Stimulated activated CD4-positive, alpha-beta T cell treated with anti-CD3 and anti-CD28 coated beads, Interleukin-15, amount 100 ng/mL, for 48 hours (primary cell): ENCODE measurements at regions not wholly inside any gene's neighbourhood (a gene's known extent, or its start where the extent isn't known, plus 50 kb on each side); places are given as distances from the start of the nearest gene placed in this dataset.

ENCODE experiments used
- DNase-seq, 2 donors: peaks; one replicate each; pipeline ENCODE4 v3.0.0-alpha.2; 2020; ENCODE audit warnings: low read depth in 2 of 2

- no peak for DNase-seq
These were observed 171.9 kb downstream of the BUD13 start for GRCh38 chr11:116600930-116601329.

GRCh38 chr11:116598556-116598955, 174.2 kb downstream of the BUD13 start:
- DNase-seq, result no peak

DNA sequence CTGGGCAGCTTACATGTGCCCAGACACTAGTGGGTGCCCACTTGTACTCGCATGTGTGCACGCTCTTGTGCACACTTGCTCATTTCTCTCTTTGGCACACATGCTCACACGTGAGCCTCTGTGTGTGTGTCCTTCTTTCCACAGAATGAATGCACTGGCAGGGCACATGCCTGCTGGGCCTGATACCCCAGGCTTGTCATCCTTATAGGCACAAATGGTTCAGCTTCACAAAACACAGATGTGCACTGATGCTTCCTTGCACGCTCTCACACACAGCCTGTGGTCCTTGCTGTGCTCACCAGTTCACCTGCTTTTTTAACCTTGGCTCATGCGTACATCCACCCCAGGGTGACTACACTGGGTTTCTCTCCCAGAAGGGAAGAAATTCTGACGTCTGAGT, 174.8 kb downstream of the BUD13 start:
- DNase-seq, result no peak

- no peak for DNase-seq
These were observed 176.2 kb downstream of the BUD13 start for GRCh38 chr11:116596346-116597260.

DNA sequence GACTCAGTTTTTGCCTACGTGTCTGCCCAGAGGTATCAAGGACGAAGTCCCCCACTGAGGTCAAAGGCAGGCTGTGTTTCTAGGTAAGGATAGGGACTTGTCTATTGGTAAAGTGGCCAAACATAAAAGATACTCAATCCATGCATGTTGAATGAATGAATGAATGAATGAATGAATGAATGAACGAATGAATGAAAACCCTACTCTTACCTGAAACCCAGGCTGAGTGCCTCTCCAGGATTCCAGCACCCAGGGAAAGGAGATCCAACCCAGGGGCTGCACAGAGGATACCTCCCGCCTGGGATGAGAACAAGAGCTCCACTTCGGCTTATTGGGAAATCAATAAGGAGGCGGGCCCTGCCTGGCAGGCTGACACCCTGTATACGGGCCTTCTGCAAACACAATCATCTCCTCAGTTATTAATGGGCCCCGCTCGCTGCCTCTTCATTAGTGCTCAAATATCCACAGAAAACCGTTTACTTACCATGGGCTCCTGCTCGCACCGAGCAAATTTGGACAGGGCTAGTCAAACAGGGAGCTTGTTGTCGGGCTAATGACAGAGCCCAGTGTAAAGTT, 177.4 kb downstream of the BUD13 start:
- DNase-seq, result no peak

DNA sequence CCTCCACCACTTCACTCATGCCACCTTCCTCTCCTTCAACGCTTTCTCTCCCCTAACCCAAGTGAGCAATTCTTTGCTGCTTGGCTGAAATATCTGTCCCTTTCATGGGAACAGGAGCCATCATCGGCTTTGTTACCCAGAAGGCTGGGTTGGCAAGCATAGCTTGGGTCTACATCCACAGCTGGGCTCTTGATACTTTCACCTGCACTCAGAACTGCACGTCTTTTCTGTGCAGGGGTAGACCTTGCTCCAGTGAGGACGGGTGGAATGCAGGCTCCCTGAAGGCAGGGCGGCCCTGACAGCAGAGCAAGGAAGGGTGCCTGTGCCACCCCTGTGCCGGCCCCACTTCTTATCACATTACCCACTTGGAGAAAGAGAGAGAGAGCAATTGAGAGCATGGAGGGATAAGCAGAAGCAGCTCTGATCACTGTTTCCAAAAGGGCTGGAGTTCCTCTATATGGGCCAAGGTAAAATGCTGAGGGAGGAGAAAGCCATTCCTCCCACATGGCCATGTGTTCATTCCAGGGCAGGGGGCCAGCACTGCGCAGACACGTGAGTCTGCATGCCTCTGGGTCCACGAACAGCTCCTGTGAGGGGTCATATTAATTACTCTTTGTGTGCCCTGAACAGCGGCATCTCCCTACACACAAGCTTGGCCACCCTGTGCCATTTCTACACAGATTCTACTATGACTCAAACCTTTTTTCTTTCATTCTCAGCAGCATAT, 181.8 kb downstream of the BUD13 start:
- no peak for DNase-seq

DNA sequence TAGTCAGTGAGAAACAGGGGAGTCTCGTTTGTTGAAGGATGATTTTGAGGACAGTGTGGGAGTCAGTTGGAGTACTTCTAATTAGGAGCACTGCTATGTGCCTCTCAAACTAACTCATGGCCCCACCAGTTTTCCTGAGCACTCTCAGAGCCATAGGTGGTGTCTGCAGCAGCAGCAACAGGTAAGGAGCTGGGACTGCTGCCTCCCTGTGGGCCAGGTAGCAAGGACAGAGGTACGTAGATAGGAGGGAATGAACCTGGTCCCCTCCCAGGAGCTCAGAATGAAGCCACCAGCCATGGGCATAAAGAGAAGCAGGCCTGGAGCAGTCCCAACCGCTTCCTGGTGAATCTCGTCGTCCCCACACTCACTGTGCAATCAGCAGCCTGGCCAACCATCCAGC, 183.4 kb downstream of the BUD13 start:
- no peak for DNase-seq

- DNase-seq, result no peak
These were observed 186.4 kb downstream of the BUD13 start for GRCh38 chr11:116586392-116586791.

GRCh38 chr11:116582571-116582970, 190.2 kb downstream of the BUD13 start:
- DNase-seq, result no peak

DNA sequence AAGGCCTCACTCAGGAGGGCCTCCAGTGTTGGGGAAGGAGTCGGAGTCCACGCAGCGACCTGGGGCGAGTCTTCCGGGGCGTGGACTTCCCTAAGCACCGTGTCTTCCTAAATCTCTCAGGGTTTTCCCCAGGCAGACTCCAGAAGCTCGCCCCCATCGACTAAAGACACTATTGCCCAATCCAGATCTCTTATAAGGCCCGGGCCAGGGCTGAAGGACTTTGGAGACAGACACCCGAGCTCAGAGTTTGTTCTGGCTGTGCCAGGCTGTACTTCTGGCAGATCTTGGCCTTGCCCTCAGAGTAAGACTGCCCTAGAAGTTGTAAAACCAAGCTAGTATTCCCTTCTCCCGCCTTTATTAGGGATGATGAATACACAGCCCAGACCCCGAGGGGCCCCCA, 191.4 kb downstream of the BUD13 start:
- no peak for DNase-seq

DNA sequence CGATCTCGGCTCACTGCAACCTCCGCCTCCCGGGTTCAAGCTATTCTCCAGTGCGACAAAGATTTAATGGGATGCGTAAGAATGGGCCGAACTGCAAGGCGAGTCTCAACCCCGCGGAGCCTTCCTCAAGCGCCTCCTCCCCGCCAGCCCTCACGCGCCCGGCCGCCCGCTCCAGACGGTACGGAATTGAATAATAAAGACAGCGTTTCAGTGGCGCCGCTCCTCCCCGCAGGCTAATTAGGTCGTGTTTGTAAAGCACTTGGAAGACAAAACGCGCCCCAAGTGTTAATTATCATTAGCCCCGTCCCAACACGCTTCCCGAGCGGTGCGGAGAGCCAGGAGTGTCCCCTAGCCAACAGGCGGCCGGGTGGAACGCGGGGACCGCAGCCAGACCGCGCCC, 192.0 kb downstream of the BUD13 start:
- no peak for DNase-seq

GRCh38 chr11:116579857-116580727, 192.7 kb downstream of the BUD13 start:
- DNase-seq, result no peak

GRCh38 chr11:116579031-116579653, 193.6 kb downstream of the BUD13 start:
- no peak for DNase-seq

DNA sequence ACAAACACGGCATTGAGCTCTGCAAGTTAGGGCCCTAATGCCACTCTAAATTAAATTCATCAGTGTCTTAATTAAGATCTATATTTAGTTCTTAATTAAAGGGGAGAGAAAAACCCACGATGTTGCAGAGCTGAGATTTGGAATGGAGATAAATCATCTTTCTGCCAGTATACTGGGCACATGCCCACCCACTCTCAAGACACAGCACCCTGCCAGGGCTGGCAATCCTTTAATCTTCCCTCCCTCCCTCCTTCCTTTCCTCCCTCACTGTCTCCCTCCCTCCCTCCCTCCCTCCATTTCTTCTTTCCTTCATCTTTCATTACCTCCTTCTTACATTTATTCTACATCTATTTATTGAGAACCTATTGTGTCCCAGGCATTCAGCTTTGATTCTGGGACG, 194.8 kb downstream of the BUD13 start:
- DNase-seq, result no peak

GRCh38 chr11:116577273-116577672, 195.5 kb downstream of the BUD13 start:
- DNase-seq, result no peak

GRCh38 chr11:116576526-116576925, 196.3 kb downstream of the BUD13 start:
- no peak for DNase-seq

DNA sequence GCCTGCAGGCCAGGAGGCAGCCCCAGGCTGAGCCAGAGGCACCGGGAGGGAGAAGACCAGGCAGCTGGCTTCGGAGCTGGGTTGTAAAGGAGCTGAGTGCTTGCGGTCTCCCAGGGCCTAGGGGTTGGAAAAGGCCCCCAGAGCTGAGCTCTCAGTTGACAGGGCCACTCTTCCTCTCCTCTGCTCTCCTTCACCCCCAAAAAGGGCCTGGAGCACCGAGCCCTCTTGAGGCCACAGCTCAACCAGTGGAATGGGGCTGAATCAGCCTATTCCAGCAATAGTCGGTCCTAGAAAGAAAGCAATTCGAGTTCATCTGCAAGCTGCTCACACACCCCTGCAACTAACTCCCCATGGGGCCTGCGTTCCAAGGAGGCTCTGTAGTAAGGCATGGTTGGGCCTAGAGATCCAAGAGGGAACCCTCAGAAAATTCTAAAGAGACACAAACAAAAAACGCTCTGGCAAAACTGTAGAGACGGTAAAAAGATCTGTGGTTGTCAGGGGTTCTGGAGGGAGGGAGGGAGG, 205.0 kb downstream of the BUD13 start:
- DNase-seq, result no peak

DNA sequence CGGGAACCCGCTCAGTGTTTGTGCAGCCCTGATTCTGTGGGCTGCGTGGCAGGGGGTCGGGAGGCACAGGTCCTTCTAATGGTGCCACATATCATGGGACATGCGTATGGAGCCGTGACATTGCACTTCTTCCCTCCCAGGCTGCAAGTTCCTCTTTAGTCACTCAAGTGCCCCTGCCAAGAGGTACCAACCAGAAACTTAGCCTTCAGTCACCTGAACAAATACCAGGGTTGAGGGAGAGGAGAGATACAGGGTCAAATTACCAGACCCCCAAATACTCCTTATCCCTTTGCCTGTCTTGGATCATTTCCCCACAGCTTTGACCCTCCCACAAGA, 209.1 kb downstream of the BUD13 start:
- DNase-seq, result no peak

DNA sequence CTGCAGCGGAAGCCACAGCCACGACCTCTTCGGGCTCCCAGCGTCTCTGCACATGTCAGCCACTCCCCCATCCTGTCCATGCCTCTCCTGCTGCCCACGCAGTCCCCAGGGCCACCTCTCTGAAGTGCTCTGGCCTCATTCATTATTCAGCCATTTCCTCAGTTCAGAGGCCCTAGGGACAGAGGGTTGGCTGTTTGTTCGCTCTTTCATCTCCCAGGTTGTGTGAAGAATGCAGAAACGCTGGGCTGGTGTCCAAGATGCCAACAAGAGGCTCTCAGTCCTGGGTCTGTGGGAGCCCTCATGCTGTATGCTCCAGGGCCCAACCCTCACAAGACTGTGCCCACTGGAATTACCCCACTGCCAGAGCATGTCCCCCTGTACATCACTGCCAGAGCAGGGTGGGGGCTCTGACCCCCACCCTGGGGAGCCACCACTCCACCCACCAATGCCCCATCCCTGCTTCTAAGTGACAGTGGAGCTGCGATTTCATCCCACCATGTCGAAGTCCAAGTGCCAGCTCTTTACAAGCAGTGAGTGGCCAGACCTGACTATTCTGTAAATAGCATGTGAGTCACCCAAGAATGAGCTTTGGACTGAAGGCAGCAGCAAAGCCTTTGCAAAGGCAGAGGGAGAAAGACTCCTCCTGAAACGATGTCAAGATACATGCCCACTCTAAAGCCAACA, 209.6 kb downstream of the BUD13 start:
- no peak for DNase-seq

- DNase-seq, result no peak
These were observed 212.2 kb downstream of the BUD13 start for GRCh38 chr11:116560589-116560988.
